K562 (cell line): ENCODE measurements at regions not wholly inside any gene's neighbourhood (a gene's known extent, or its start where the extent isn't known, plus 50 kb on each side); places are given as distances from the start of the nearest gene placed in this dataset.

Source experiments
- ATAC-seq: fragments of 200-7000 bp; cut with Tn5 transposase; 3 replicates; pipeline ENCODE4 v1.9.1; 2020; ENCODE audit warnings: moderate library complexity
- BruUV-seq: library from RNA; stranded (reverse); fragments of 400-500 nt; replicated peaks from 2 replicates; lab custom pipeline; 2021; lab: Mats Ljungman, UMichigan
- CTCF ChIA-PET: fragments of 300-600 bp; formaldehyde crosslinking; extraction: SDS; loops from one replicate; lab custom pipeline; 2021; ENCODE audit warnings: low intra/inter-chr PET ratio; lab: Yijun Ruan, JAX
- POLR2A ChIA-PET: fragments of 300-600, 350-650 bp; sonication (Branson Sonifier 250); formaldehyde crosslinking; extraction: SDS; loops from one replicate; lab custom pipeline; 2021; ENCODE audit warnings: antibody characterized with exemption, inconsistent platforms; lab: Yijun Ruan, JAX
- DNase-seq, 4 experiments: peaks; one replicate each; pipeline versions ENCODE4 v3.0.0 to v3.0.0-alpha.2; 2011 to 2018; ENCODE audit warnings: low spot score in 3 of 4, mixed read lengths in 3 of 4; ENCODE audit errors: extremely low read depth in 1 of 4
- FAIRE-seq: peaks from 2 replicates; lab custom pipeline; 2011; peaks lifted over from hg19 to GRCh38; lab: Jason Lieb, UNC
- H2AFZ ChIP-seq: 2 replicates; pipeline ENCODE4 v1.6.0; 2011; ENCODE audit warnings: low read depth, low read length, control low read depth, inconsistent platforms
- H3K27ac ChIP-seq: fragments of 200-600 bp; 3 replicates; pipeline ENCODE4 v1.8.0; 2011; ENCODE audit warnings: low read depth, mild to moderate bottlenecking, control low read depth, inconsistent platforms, low read length, moderate library complexity, mixed read lengths; ENCODE audit errors: extremely low read depth
- H3K27me3 ChIP-seq, 2 experiments: fragments of 300-600 bp in 1 of 2; 2 replicates in 1 of 2; 3 replicates in 1 of 2; pipeline versions ENCODE4 v1.6.0 to v1.8.0; 2011; ENCODE audit warnings: inconsistent platforms in 2 of 2, low read length in 2 of 2, mild to moderate bottlenecking in 1 of 2, mixed read lengths in 1 of 2, moderate library complexity in 1 of 2; ENCODE audit not compliant: control insufficient read depth in 2 of 2, insufficient read depth in 2 of 2
- H3K36me3 ChIP-seq: fragments of 300-600 bp; 3 replicates; pipeline ENCODE4 v1.8.0; 2011; ENCODE audit warnings: mild to moderate bottlenecking, low read length, inconsistent platforms; ENCODE audit not compliant: control insufficient read depth, insufficient read depth
- H3K4me1 ChIP-seq, 2 experiments: fragments of 200-600 bp in 1 of 2; replicated peaks in 1 of 2; 2 replicates in 1 of 2; 3 replicates in 1 of 2; pipeline versions ENCODE4 v1.5.1 to v1.8.0; 2011; ENCODE audit warnings: inconsistent platforms in 2 of 2, low read length in 2 of 2, mild to moderate bottlenecking in 1 of 2, mixed read lengths in 1 of 2, moderate library complexity in 1 of 2; ENCODE audit not compliant: control insufficient read depth in 2 of 2, insufficient read depth in 2 of 2
- H3K4me2 ChIP-seq: 2 replicates; pipeline ENCODE4 v1.6.1; 2011; ENCODE audit warnings: low read length, control low read depth, inconsistent platforms, mixed read lengths; ENCODE audit not compliant: insufficient read depth
- H3K4me3 ChIP-seq: fragments of 200-600 bp; sonication (generic), shearing (Covaris generic); 2 replicates; pipeline ENCODE4 v1.5.1; 2016; ENCODE audit warnings: control low read depth, inconsistent platforms
- H3K79me2 ChIP-seq: fragments of 200-600 bp; 3 replicates; pipeline ENCODE4 v1.8.0; 2011; ENCODE audit warnings: low read length, inconsistent platforms; ENCODE audit not compliant: control insufficient read depth, insufficient read depth
- H3K9ac ChIP-seq, 2 experiments: 2 replicates each; pipeline versions ENCODE4 v1.6.0 to v1.6.1; 2011; ENCODE audit warnings: low read depth in 2 of 2, low read length in 2 of 2, control low read depth in 1 of 2, inconsistent platforms in 1 of 2, mild to moderate bottlenecking in 1 of 2, mixed read lengths in 1 of 2; ENCODE audit not compliant: insufficient read depth in 1 of 2
- H3K9me1 ChIP-seq: one replicate; pipeline ENCODE4 v1.6.0; 2011; ENCODE audit warnings: inconsistent platforms, mild to moderate bottlenecking, low read length, moderate library complexity; ENCODE audit not compliant: control insufficient read depth, insufficient read depth
- H3K9me3 ChIP-seq: replicated peaks from 2 replicates; pipeline ENCODE4 v1.5.1; 2011; ENCODE audit warnings: low read depth, low read length, inconsistent platforms; ENCODE audit not compliant: control insufficient read depth, insufficient read depth
- H4K20me1 ChIP-seq: replicated peaks from 2 replicates; pipeline ENCODE4 v1.6.1; 2011; ENCODE audit warnings: low read length, inconsistent platforms, mixed read lengths; ENCODE audit not compliant: control insufficient read depth, insufficient read depth
- BCLAF1 ChIP-seq, 2 experiments: fragments of 450-650 bp in 1 of 2; IDR thresholded peaks; 2 replicates each; pipeline ENCODE4 v1.6.1; 2011 to 2017; ENCODE audit warnings: low read depth in 2 of 2, antibody characterized with exemption in 1 of 2, borderline replicate concordance in 1 of 2, low read length in 1 of 2, mild to moderate bottlenecking in 1 of 2, mixed read lengths in 1 of 2; ENCODE audit not compliant: control insufficient read depth in 1 of 2
- BRF1 ChIP-seq: IDR thresholded peaks from 3 replicates; pipeline ENCODE4 v1.6.1; 2011; ENCODE audit warnings: borderline replicate concordance, mild to moderate bottlenecking; ENCODE audit not compliant: insufficient read length; ENCODE audit errors: extremely low read depth
- CBX5 ChIP-seq: IDR thresholded peaks from 2 replicates; pipeline ENCODE4 v1.6.1; 2014; ENCODE audit warnings: low read depth, borderline replicate concordance
- CREB3L1 ChIP-seq: fragments of 450-650 bp; IDR thresholded peaks from 2 replicates; pipeline ENCODE4 v1.6.1; 2014; ENCODE audit warnings: low read depth, mild to moderate bottlenecking, moderate library complexity, borderline replicate concordance
- FOSL1 ChIP-seq: fragments of 200-800 bp; sonication (Bioruptor generic); conservative IDR thresholded peaks from 2 replicates; pipeline ENCODE4 v1.6.1; 2016; ENCODE audit warnings: missing genetic modification characterization, missing compliant biosample characterization
- GABPB2 ChIP-seq: fragments of 250-450 bp; sonication (Bioruptor Pico); conservative IDR thresholded peaks from 2 replicates; pipeline ENCODE4 v1.5.1; 2021; ENCODE audit warnings: mild to moderate bottlenecking
- HDAC3 ChIP-seq: fragments of 450-650 bp; IDR thresholded peaks from 2 replicates; pipeline ENCODE4 v1.6.1; 2018; ENCODE audit warnings: borderline replicate concordance, mild to moderate bottlenecking, moderate library complexity; ENCODE audit not compliant: partially characterized antibody
- HMG20B ChIP-seq: fragments of 250-450 bp; sonication (Bioruptor Pico); IDR thresholded peaks from 2 replicates; pipeline ENCODE4 v1.5.0; 2021; ENCODE audit warnings: mild to moderate bottlenecking
- MIER1 ChIP-seq: fragments of 450-650 bp; IDR thresholded peaks from 2 replicates; pipeline ENCODE4 v1.6.1; 2016; ENCODE audit warnings: antibody characterized with exemption, mild to moderate bottlenecking, low read depth
- NONO ChIP-seq, 2 experiments: fragments of 200-400 bp in 1 of 2; fragments of 450-650 bp in 1 of 2; formaldehyde crosslinking in 1 of 2; IDR thresholded peaks; 2 replicates each; pipeline ENCODE4 v1.6.1; 2017; ENCODE audit warnings: low read depth in 2 of 2, mild to moderate bottlenecking in 2 of 2, moderate library complexity in 2 of 2, low read length in 1 of 2
- SREBF1 ChIP-seq: fragments of 150-350 bp; IDR thresholded peaks from 2 replicates; pipeline ENCODE4 v1.6.1; 2014; ENCODE audit warnings: antibody characterized with exemption, low read depth, low read length, borderline replicate concordance
- U2AF2 ChIP-seq: fragments of 200-400 bp; formaldehyde crosslinking; optimal IDR thresholded peaks from 2 replicates; pipeline ENCODE3; 2017; ENCODE audit warnings: low read depth, mild to moderate bottlenecking, low read length
- ZNF699 ChIP-seq: fragments of 250-450 bp; sonication (Bioruptor Pico); IDR thresholded peaks from 2 replicates; pipeline ENCODE4 v1.8.0; 2021; ENCODE audit warnings: mild to moderate bottlenecking, moderate library complexity; ENCODE audit not compliant: insufficient replicate concordance
- ZNF740 ChIP-seq, 3 experiments: fragments of 200-800 bp in 1 of 3; sonication (Bioruptor generic) in 1 of 3; sonication (generic) in 1 of 3; formaldehyde crosslinking in 1 of 3; IDR thresholded peaks; 2 replicates each; pipeline versions ENCODE4 v1.6.1 to v1.8.0; 2016 to 2022; ENCODE audit warnings: mild to moderate bottlenecking in 2 of 3, missing compliant biosample characterization in 2 of 3, missing genetic modification characterization in 2 of 3, missing genetic modification reagents in 1 of 3
- ZNF778 ChIP-seq: fragments of 450-650 bp; formaldehyde crosslinking; IDR thresholded peaks from 2 replicates; pipeline ENCODE4 v1.4.0; 2020; ENCODE audit warnings: mild to moderate bottlenecking, moderate library complexity
- ZNF79 ChIP-seq: fragments of 250-450 bp; sonication (Bioruptor Pico); IDR thresholded peaks from 2 replicates; pipeline ENCODE4 v1.4.0; 2020; ENCODE audit warnings: low read depth, mild to moderate bottlenecking, moderate library complexity
- WGBS: fragments of 100-300 bp; shearing (Covaris generic); methylation state at CpG from one replicate; pipeline ENCODE4 v1.1.6; 2016; ENCODE audit warnings: low coverage, mixed read lengths; ENCODE audit not compliant: insufficient coverage; ENCODE audit errors: missing lambda C conversion rate; 5-methylcytosine and 5-hydroxymethylcytosine counted together
- in situ Hi-C: fragments of 300-500 bp; cut with MboI; formaldehyde crosslinking; loops from 4 replicates; pipeline ENCODE4 v1.15.0; 2018; ENCODE audit warnings: inconsistent platforms, mixed read lengths
- intact Hi-C: fragments of 100-400 bp; cut with micrococcal nuclease; formaldehyde crosslinking; loops from 2 replicates; pipeline ENCODE4 v1.14.2; 2022

- H3K27me3 ChIP-seq, result peaks cover 30 to 75% of the 10 kb centered on the region in 2 experiments
- DNase-seq (no peak), FAIRE-seq (no peak), ATAC-seq (no peak)
- H4K20me1 ChIP-seq, result no peaks in the 10 kb centered on the region
- ChIA-PET POLR2A (interaction anchor here (1.8 kb wide), 1 partner anchor 9 kb away, joined by 5 read pairs; no protein-coding TSS in a partner anchor), CTCF (interaction anchor here (0.7 kb wide), 1 partner anchor 174 kb away, joined by 4 read pairs; no protein-coding TSS in a partner anchor)
- no peaks in the 10 kb centered on the region for H3K36me3 ChIP-seq
- peaks cover 0 to 9% of the 10 kb centered on the region in 2 experiments; a peak in 2 of 5 replicates for H3K4me1 ChIP-seq
- in situ Hi-C loops (no loop called here), intact Hi-C loops (no loop called here)
- H3K9ac ChIP-seq, result no peak overlapping the region
- H3K27ac ChIP-seq, result no peak overlapping the region
- no peak overlapping the region for H2AFZ ChIP-seq
- 13% methylated on average over 21 of the region's 21 CpGs for WGBS
- H3K4me2 ChIP-seq, result no peak overlapping the region
- H3K9me3 ChIP-seq, result no peaks in the 10 kb centered on the region
- BruUV-seq, result no TSS peak
- no peak overlapping the region for H3K4me3 ChIP-seq
- no peaks in the 10 kb centered on the region for H3K9me1 ChIP-seq
- no peaks in the 10 kb centered on the region for H3K79me2 ChIP-seq
- TF ChIP-seq BCLAF1 (IDR thresholded peaks at IDR 0.05; ENCODE audit: borderline replicate concordance in 1 of 2, control insufficient read depth in 1 of 2, low read depth in 2 of 2, low read length in 1 of 2), result no peak
- TF ChIP-seq NONO (IDR thresholded peaks at IDR 0.05; ENCODE audit: low read depth in 2 of 2, low read length in 1 of 2), result no peak
- TF ChIP-seq ZNF699 (CRISPR knock-in tag), result no peak
- TF ChIP-seq ZNF740 (CRISPR knock-in tag; IDR thresholded peaks at IDR 0.05), result no peak
- TF ChIP-seq ZNF740 (tag; IDR thresholded peaks at IDR 0.05), result no peak
- no peak for TF ChIP-seq HMG20B (CRISPR knock-in tag)
- TF ChIP-seq ZNF79 (CRISPR knock-in tag), result no peak
- no peak for TF ChIP-seq U2AF2
- TF ChIP-seq CBX5, result no peak
- TF ChIP-seq GABPB2 (CRISPR knock-in tag), result no peak
- TF ChIP-seq ZNF778 (CRISPR knock-in tag), result no peak
- TF ChIP-seq MIER1, result no peak
- no peak for TF ChIP-seq BRF1
- TF ChIP-seq SREBF1, result no peak
- no peak for TF ChIP-seq CREB3L1
- no peak for TF ChIP-seq HDAC3
- no peak for TF ChIP-seq FOSL1 (tag)
These were observed 102.0 kb upstream of the RUNX3 start for GRCh38 chr1:25031966-25032667.
